GF-D8 (cell line): ENCODE measurements at regions not wholly inside any gene's neighbourhood (a gene's known extent, or its start where the extent isn't known, plus 50 kb on each side); places are given as distances from the start of the nearest gene placed in this dataset.

Experiments used
- DNase-seq: peaks from one replicate; lab custom pipeline; 2025; lab: John Stamatoyannopoulos, UW

DNA sequence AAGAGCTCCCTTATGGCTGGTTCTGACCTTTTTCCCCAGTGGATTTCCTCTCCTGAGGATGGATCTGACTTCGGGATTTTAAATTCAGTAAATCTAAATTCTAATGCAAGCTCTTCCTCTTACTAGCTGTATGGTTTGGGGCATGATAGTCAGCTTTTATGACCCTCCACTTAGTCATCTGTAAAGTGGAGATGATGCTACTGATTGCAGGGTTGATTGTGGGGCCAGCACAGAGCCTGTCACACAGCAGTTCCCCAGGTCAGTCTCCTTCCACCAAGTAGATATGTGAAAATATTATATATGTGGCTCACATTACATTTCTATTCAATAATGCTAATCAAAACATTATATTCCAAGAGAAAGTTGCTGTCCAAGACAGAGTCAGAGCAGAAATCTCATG lies 141.3 kb upstream of the UBE2E1 start:
- no peak for DNase-seq

DNA sequence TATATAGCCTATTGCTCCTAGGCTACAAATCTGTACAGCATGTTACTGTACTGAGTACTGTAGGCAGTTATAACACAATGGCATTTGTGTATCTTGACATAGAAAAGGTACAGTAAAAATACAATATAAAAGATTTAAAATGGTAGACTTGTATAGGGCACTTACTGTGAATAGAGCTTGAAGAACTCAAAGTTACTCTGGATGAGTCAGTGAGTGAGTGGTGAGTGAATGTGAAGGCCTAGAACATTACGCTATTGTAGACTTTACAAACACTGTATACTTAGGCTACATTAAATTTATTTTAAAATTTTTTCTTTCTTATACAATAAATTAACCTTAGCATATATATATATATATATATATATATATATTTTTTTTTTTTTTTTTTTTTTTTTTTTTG lies 140.0 kb upstream of the UBE2E1 start:
- DNase-seq, result no peak

DNA sequence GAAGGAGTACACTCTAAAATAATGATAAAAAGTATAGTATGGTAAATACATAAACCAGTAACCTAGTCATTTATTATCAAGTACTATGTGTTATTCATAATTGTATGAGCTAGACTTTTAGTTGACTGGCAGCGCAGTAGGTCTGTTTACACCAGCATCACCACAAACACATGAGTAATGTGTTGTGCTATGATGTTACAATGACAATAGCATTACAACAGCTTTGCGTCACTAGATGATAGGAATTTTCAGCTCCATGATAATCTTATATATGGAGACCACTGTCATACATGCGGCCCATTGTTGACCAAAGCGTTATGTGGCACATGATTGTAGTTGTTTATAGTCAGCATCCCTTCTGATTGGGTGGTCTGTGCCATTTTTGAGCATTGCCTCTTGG lies 138.9 kb upstream of the UBE2E1 start:
- no peak for DNase-seq

DNA sequence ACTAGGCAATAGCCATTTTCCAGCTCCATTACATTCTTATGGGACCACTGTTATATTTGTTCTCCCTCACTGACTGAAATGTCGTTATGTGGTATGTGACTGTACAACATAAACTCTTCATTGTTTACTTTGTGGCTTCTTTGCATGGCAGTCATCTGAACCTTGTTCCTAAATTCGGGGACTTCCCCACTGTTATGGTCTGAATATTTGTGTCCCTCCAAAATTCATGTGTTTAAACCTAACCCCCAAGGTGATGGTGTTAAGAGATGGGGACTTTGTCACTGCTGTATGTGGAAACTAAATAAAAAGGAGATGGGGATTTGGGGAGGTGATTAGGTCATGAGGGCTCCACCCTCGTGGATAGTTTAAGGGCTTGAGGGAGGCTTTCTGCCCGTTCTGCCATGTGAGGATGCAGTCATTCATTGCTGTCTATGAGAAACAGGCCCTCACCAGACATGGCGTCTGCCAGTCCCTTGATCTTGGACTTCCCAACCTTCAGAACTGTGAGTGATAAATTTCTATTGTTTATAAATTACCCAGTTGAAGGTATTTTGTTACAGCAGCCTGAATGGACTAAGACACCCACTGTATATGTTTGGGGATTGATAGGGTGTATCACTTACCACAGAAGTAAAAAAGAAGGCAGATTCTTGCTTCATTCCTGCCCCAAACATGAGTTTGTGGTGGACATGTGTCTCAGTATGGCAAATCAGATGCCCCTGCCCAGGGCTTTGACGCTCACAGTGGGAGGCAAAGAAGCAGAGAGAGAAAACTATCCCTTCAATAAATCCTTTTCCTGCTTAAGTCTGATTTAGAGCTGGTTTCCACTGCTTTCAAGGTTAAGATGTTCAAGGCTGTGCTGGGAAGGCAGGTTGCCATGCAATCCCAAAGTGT lies 138.0 kb upstream of the UBE2E1 start:
- DNase-seq, result no peak

DNA sequence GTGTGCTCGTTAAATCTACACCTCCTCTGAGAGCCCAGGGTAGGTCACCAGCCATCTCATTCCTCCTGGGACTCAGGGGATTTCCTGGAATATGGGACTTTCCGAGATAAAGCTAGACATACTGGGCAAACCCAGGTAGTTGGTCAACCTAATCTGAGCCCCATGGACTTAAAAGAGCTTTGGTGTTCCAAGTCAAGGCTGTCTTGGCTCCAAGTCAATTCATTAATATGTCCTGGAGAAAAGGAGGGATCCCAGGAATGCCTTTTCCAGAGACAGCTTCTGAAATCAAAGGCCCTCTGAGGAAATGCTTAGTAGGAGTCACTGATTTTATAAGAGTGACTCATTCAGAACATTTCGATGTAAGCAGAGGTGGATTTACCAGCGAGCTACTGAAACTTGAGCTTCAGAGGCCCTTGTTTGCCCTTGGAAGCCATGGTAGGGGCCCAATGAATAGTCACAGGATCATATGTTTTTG lies 137.3 kb upstream of the UBE2E1 start:
- DNase-seq, result no peak

DNA sequence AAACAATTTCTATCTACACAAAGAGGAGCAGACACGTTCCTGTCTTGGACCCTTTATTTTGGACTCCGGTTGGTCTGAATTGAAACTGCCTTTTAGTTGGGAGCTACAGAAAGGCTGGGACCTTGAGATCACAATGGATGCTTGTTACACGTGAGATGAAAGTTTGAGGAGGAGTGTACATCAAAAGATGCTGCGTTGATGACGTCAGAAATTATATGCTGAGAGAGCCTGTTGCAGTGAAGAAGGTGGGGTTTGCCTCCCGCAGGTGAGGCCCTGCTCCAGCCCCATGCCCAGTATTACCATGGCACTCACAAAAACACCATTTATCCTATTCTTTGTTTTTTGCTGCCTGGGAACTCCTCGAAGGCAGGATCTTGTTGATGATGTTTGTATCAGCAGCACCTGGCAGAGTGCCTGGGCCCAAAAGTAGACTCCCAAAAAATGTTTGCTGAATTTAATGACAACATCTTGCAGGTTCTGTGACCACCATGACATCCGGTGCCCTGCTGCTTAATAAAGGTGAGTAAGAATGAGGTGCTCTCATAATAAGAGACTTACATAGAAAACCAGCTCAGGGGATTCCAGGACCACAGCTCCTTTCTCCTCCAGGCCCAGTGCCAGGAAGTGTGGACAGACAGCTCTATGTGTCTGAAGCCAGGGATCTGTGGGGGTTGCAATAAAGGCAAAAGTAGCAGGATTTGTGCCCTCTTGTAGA lies 136.1 kb upstream of the UBE2E1 start:
- DNase-seq, result no peak

DNA sequence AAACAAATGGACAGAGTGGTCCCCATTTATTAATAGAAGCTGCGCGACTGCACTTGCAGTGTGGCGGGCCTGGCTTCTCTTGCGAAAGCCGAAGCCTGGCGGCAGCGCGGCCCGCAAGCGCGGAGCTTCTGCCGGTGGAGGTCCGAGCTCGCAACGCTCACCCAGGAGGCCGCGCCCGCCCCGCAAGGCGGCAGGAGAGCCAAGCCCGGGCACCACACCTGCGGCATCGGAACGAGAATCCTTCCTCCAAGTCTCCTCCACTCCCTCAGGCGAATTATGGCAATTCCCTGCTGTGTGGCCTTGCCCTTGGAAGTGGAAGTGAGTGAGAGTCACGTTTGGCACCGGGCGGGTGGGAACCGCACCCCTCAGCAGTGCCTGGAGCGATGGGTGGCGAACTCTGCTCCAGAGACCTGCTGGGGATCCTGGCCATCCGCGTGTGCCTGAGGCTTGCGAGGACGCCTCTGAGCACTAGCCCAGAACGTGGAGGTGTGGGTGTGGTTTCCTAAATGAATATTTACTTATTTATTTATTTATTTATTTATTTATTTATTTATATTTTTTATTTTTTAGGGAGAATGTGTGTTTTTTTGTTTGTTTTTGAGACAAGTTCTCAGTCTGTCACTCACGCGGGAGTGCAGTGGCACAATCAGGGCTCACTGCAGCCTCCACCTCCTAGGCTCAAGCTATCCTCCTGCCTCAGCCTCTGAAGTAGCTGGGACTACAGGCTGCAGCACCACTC lies 133.7 kb upstream of the UBE2E1 start:
- no peak for DNase-seq

DNA sequence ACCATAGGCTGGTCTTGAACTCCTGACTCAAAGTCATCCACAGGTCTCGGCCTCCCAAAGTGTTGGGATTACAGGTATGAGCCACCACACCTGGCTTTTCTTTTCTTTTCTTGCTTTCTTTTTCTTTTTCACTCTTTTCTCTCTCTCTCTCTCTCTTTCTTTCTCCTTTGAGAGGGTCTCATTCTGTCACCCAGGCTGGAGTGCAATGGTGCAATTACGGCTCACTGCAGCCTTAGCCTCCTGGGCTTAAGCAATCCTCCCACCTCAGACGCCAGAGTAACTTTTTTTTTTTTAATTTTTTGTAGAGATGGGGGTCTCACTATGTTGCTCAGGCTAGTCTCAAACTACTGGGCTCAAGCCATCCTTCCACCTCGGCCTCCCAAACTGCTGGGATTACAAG lies 133.1 kb upstream of the UBE2E1 start:
- DNase-seq, result no peak

DNA sequence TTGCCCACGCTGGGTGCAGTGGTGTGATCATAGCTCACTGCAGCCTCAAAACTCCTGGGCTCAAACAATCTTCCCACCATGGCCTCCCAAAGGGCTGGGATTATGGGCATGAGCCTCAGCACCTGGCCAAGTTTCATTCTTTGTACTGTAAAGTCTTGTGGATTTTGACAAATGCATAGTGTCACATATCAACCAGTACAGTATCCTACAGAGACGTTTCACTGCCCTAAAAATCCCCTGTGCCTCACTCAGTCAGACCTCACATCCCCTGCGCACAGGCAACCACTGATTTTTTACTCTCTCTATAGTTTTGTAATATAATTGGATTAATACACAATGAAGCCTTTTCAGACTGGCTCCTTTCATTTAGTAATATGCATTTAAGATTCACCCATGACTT lies 130.7 kb upstream of the UBE2E1 start:
- no peak for DNase-seq

DNA sequence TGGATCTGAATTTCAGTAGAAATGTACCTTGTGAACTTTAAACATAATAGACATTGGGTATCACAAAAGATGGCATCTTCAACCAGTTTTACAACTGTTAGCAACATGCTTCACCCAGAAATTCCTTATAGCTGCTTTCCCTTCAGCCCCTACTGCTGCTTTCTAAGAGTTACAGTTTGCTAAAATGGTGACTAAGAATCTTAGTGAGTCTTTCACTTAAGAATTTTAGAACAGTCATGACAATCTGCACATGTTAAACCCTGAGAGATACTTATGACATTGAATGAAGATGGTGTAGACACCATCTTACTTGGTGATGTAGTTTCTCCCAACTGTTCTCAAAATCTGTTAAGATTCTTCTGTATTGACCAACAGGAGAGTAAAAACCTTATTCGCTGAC lies 129.7 kb upstream of the UBE2E1 start:
- no peak for DNase-seq

DNA sequence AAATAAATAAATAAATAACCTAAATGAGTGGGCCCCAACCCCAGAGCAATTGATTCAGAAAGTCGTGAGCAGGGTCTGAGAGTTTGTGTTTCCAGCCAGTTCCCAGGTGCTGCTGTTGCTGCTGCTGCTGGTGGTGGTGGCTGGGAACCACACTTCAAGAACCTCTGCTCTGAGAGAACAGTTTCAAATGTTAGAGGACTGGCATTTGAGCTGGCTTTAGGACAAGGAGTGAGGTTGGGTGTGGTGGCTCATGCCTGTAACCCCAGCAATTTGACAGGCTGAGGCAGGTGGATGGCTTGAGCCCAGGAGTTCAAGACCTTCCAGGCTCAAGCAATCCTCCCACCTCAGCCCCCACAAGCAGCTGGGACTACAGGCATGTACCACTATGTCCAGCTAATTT lies 123.1 kb upstream of the UBE2E1 start:
- no peak for DNase-seq

DNA sequence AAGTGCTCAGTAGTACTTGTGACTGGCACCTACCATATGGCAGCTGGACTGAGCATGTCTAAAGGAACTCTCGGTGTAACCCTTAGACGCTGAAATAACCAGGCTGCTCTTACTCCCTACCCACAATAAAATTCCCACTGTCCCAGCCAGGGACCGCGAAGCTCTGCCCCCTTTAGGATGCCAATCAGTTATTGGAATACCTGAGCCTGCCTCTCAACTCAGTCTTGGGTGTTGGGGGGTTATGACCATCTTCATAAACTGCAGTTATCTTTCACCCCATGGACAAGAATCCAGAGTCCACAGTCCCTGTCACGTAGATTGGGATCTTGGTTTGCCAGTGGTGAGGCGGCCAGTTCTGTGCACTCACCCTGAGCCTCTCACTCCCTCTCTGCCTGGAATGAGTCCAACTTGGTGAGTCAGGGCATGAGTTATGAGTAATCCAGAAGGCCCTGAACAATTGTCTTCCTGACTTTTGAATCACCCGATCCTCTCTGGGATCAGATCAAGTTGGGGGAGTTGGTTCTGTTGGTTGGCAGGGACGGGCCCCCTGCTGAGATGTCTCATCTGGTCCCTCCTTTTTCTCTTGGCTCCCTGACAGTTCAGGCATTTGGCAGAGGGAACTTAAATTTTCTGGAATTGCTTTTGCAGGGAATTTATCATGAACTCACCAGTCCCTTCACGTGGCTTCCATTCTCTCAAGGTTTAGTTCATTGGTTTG lies 120.1 kb upstream of the UBE2E1 start:
- DNase-seq, result no peak

DNA sequence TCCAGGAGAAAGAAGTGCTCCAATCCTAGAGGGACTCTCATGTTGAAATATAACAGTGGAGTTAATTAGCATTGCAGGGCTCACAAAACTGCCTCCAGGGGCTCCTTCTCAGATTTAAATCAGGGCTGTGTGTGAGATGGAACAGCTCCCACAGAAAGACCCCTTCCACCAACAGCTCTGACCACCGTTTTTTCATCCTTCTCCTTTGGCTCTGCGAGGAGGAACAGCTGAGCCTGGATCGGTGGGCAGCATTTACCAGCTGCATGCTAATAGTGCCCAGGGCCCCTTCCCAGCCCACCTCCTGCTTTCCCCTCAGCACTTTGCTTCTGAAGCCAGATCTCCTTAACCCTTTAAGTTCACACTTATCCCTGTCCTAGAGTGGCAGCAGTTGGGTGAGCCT lies 119.2 kb upstream of the UBE2E1 start:
- DNase-seq, result no peak

DNA sequence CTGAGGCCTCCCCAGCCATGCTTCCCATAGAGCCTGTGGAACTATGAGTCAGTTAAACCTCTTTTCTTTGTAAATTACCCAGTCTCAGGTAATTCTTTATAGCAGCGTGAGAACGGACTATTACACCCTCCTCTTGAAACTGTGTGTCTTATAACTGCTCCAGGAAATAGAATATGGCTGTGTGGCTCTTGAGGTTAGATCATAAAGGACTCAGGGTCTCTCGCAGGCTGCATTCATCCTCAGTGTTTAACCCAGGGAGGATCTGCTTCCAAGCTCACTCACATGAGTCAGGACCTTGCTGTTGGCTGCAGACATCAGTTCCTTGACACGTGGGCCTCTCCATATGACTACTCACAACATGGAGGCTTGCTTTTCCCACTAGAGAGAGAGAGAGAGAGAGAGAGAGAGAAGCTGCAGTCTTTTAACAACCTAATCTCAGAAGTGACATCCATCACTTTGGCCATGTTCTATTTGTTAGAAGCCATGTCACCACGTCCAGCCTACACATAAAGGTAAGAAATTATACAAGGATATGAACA lies 114.3 kb upstream of the UBE2E1 start:
- no peak for DNase-seq

DNA sequence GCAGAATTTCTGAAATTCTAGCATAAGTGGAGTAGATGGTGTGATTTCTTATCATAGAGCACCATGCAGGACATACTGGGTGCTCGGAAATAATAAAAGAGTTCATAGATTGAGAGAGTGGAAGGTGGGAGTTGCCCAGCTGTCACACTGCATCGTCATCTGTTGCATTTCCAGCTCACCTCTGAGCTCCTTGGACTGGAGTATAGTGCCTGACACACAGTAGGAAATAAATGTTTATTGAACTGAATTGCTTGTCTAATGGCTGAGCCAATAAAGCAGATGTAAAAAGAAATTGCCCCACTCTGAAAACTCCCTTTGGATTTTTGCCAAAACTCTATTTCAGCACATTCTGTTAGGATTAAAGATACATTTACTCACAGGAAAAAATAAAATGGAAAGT lies 108.9 kb upstream of the UBE2E1 start:
- no peak for DNase-seq

DNA sequence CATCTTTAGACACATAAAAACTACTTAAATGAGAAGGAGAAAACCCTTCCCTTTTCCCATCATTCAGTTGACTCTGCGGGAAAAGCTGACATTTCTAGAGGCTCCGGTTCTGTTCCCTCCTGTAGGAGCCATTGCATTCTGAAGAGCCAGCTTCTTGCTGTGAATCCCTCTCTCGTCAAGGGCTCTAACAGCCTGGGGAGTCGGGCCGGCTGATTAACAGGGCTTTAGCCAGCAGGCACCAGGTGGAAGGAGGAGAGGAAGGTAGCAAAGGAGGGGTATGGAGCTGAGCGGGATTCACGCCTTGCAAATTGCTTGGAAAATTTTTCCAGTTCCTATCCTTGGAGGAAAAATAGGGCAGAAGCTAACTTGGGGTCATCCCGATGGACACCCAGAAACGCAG lies 108.3 kb upstream of the UBE2E1 start:
- no peak for DNase-seq

DNA sequence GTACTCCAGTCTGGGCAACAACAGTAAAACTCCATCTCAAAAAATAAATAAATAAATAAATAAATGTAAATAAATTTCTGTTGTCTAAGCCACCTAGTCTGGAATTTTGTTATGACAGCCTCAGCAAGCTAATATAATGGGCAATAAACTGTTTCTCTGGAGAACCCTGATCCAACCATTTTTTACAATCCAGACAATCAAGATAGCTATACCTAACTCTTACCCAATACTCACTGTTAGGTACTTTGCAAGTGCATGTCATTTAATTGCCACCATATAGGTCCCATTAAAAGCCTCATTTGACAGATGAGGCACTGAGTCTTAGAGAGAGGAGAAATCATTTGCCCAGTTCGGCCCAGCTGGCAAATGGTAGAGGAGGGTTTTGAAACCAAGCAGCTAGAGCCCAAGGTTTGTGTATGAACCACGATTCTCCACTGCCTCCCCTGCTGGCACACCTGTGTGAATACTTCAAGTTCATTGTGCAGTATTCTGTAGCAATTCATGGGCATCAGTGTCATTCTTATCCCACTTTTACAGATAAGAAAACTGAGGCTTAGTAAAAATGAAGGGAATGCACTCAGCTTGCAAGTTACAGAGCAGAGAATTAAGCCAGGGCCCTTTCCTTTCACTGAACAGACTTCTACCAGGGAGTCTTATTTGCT lies 107.0 kb upstream of the UBE2E1 start:
- DNase-seq, result no peak

DNA sequence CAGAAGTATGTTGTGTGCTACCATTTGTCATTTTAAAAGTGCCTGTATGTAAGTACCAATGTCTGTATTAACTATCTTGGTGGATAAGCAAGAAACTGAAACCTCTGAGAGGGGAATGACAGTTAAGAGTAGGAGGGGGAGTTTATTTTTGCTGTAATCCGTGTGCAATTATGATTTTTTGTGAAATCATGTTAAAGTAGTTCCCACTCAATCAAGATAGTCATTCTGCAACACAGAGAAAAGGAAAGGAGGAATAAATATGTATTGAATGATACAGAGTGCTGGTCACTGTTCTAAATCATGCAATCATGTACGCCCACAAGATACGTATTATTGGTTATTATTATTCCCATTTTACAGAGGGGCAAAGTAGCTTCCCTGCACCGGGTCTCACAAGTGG lies 105.1 kb upstream of the UBE2E1 start:
- DNase-seq, result no peak

DNA sequence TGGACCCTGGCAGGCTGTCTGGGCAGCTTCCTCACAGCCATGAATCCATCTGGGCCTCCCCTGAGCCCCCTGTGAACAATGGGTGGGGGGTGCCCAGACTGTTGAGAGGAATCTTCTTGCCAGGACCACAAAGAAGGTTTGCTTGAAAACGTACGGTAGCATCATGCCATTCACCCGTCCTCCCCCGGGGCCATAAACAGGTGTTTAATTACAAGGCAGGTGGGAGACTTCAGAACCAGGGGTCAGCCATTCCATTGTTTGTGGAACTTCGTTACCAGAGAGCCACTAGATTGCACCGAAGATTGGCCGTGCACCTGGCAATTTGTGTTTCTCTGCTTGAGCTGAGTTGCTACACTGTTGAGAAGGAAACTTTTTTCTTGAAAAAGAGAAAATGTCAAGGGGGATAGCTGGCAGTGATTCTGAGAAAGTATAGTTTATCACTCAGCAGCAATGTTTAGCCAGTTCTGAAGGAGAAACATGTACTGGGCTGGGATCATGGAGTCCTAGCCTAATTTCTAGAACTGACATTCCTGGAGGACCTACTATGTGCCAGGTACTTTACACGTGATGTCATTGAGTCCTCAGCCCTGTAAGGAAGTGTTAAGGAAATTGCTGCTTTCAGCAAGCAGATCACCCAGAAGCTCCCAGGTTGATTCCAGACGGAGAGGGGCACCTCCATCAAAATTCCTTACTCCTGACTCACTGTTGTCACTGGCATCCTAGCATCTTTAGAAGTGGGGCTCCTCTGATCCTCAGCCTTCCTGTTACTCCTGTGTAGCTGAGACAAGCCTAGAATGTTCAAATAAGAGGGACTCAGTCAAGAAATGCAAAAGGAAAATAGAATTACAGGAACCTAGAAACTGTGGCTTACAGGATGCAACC lies 103.8 kb upstream of the UBE2E1 start:
- no peak for DNase-seq

DNA sequence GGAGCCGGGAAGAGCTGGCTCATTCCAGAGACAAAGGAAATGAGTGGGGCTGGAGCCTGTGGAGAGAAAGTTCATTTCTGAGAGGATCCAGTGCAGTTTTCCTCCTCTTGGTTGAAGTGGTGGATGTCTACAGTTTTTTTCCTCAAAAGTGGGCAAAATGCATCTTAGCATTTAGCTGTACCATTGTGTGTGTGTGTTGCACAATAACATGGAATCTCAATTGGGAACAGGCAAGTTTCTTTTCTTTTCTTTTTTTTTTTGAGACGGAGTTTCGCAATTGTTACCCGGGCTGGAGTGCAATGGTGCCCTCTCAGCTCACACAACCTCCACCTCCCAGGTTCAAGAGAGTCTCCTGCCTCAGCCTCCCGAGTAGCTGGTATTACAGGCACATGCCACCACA lies 101.5 kb upstream of the UBE2E1 start:
- no peak for DNase-seq
